COLO668 (cell line): ENCODE measurements at regions not wholly inside any gene's neighbourhood (a gene's known extent, or its start where the extent isn't known, plus 50 kb on each side); places are given as distances from the start of the nearest gene placed in this dataset.
"Not testable (repeated sequence)": the region's sequence is repeated elsewhere in the genome, so short reads cannot be mapped to it uniquely, and the experiment has no call there.

Experiments
- DNase-seq: peaks from one replicate; lab custom pipeline; 2025; ENCODE audit not compliant: unreplicated experiment; lab: John Stamatoyannopoulos, UW

DNA sequence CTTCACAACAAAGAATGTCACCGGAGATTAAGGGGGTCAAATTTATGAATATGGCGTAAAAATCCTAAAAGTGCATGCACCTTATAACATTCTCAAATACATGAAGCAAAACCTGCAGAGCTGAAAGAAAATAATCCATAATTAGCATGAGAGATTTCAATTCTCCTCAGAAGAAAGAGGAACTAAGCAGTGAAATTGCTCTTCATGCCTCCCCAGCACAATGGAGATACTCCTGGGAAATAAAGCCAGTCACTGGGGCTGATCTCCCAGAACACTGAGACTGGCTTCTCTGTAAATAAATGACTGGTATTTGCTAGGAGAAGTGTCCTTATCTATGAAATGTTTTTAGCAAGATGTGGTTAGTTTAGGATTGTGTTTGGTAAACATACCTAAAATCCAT lies 68.1 kb downstream of the GOLGA6L6 start:
- not testable (repeated sequence) for DNase-seq

- not testable (repeated sequence) for DNase-seq
These were observed 68.6 kb downstream of the GOLGA6L6 start for GRCh38 chr15:20472983-20473382.

DNA sequence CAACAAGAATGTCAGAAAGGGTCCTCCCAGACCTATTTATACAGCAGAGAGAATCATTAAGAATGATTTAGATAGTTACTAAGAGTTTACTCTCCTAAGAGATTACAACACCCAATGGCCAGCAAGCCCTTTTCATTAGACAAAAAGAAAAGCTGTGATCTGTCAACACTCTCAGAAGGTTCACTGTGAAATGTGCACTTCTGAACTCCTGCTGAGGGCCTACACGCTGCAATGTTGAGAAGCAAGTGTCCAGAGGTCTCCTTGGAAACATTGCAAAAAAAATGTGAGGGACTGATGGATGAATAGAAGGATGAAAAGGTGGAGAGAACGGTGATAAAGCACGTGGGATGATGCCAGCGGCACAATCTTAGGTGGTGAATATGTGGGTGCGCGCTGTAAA lies 70.8 kb downstream of the GOLGA6L6 start:
- DNase-seq = not testable (repeated sequence)

GRCh38 chr15:20441138-20441537 lies 100.5 kb downstream of the GOLGA6L6 start:
- not testable (repeated sequence) for DNase-seq

- DNase-seq = not testable (repeated sequence)
These were observed 101.2 kb downstream of the GOLGA6L6 start for GRCh38 chr15:20440390-20440789.

DNA sequence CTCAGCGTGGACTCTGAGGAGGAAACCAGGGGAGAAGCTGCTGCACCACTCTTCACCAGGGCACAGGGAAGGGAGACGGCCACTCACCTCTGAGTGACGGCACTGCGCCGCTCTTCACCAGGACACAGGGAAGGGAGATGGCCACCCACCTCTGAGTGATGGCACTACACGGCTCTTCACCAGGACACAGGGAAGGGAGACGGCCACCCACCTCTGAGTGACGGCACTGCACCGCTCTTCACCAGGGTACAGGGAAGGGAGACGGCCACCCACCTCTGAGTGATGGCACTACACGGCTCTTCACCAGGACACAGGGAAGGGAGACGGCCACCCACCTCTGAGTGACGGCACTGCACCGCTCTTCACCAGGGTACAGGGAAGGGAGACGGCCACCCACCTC lies 102.5 kb downstream of the GOLGA6L6 start:
- not testable (repeated sequence) for DNase-seq

GRCh38 chr15:20438255-20438654 lies 103.3 kb downstream of the GOLGA6L6 start:
- DNase-seq = not testable (repeated sequence)

DNA sequence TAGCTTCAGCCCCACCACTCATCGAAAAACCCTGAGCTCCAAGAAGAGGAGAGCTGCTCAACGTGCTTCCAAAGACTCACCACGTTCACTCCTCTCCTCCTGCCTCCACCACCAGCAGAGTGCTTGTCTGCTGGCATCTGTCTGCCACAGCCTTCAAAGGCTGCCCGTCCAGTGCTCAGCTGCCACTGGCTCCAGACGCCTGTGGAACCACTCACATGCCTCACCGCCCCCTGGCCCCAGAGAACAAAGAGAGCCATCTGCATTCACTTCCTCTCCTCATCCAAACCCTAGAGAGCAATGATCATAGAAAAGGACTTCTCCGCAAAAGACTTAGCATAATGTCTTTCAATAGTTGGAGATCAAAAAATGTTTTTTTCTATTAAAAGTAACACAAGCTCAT lies 108.1 kb downstream of the GOLGA6L6 start:
- not testable (repeated sequence) for DNase-seq

DNA sequence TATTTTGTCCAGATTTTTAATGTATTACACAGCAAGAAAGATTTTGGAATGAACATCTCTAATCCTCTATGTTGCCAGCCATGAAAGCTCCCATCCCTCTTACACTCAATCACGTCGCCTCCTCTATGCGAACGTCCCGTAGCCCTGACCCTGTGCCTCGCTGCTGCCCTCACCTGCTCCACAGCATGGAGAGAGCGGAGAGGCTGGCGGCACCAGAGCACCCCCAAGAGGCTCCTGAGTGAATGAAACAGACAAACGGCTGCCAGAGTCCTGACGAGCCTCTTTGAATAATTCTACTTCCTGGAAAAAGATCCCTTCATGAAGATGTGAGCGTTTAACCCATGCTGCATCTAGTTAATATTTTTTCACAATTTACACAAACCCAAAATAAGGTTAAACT lies 111.1 kb downstream of the GOLGA6L6 start:
- not testable (repeated sequence) for DNase-seq

GRCh38 chr15:20420710-20421109 lies 120.9 kb downstream of the GOLGA6L6 start:
- DNase-seq = not testable (repeated sequence)

DNA sequence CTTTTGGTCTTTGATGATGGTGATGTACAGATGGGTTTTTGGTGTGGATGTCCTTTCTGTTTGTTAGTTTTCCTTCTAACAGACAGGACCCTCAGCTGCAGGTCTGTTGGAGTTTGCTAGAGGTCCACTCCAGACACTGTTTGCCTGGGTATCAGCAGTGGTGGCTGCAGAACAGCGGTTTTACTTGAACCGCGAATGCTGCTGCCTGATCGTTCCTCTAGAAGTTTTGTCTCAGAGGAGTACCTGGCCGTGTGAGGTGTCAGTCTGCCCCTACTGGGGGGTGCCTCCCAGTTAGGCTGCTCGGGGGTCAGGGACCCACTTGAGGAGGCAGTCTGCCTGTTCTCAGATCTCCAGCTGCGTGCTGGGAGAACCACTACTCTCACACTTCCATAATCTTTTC lies 125.0 kb downstream of the GOLGA6L6 start:
- not testable (repeated sequence) for DNase-seq

DNA sequence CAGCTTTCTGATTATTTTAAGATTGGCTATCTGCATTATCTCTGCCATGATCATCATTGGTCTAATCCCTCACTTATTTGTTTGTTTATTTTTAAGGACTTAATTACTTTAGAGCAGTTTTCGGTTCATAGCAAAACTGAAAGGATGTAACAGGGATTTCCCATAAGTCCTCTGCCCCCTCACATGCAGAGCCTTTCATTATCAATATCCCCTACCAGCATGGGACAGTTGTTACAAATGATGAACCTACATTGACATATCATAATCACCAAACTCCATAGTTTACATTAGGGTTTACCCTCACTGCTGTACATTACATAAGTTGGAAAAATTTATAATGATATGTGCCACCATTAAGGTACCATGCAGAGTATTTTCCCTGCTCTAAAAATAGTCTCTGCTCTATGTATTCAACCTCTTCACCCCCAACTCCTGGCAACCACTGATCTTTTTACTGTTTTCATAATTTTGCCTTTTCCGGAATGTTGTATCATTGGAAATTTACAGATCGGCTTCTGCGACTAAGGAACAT lies 131.9 kb downstream of the GOLGA6L6 start:
- DNase-seq = not testable (repeated sequence)

DNA sequence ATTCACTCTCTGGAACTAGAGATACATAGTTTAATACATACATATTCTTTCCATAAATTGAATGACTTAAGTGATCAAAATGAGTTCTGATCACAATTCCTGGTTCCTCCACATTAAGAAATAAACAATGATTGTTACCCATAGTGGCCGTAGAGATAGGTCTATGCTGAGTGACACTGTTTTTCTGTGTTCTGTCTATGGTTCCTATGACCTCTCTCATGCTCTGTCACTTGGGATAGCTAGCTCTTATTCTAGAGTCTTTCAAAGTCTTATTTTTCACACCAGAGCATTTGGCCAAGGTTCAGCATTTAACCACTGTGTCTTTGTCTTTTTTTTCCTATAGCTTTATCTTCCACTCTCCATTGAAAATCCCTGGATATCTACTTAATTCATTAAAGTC lies 132.4 kb downstream of the GOLGA6L6 start:
- DNase-seq = no peak

GRCh38 chr15:20407553-20407952 lies 134.0 kb downstream of the GOLGA6L6 start:
- no peak for DNase-seq

DNA sequence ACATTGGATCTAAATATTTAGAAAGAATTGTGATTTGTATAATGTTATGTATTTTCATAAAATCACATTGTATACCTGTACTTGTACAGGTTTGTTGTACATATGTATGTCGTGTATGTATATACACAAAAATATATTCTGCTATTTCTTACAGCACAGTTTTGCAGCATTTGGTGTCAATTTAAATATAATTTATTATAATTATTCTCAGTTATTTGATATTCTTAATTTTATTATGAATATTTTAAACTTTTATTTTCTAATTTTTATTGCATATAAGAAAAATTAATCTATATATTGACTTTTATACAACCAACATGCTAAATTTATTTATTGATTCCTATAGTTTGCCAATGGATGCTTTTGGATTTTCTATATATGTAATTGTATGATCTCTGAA lies 137.0 kb downstream of the GOLGA6L6 start:
- not testable (repeated sequence) for DNase-seq

GRCh38 chr15:20402586-20402985 lies 139.0 kb downstream of the GOLGA6L6 start:
- DNase-seq = not testable (repeated sequence)

DNA sequence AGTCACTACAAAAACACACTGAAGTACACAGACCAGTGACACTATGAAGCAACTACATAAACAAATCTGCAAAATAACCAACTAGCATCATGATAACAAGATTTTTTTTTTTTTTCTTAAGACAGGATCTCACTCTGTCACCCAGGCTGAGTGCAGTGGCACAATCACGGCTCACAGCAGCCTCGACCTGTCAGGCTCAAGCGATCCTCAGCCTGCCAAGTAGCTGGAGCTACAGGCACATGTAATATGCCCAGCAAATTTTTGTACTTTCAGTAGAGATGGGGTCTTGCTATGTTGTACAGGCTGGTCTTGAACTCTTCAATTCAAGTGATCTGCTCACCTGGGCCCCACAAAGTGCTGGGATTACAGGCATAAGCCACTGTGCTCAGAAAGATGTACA lies 140.5 kb downstream of the GOLGA6L6 start:
- not testable (repeated sequence) for DNase-seq

- DNase-seq = not testable (repeated sequence)
These were observed 142.9 kb downstream of the GOLGA6L6 start for GRCh38 chr15:20398680-20399079.

DNA sequence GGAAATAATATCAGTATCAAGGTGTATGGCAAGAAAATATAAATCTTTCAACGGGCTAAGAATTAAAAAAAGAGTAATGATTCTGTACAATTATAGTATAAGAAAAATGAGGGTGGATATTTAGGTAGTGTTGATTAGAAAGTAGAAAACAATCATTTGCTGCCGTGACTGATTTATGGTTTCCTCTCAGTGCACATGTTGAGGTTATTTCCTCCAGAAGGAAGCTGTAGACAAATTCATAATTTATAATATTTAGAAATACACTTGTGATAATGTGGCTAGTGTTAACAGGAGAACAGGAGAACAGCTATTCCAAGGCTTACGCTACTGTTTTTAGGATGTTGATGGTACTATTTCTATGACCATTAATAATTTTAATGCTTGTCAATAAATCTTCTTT lies 153.4 kb downstream of the GOLGA6L6 start:
- not testable (repeated sequence) for DNase-seq

- DNase-seq = no peak
These were observed 155.4 kb downstream of the GOLGA6L6 start for GRCh38 chr15:20386198-20386597.

GRCh38 chr15:20380199-20380598 lies 161.4 kb downstream of the GOLGA6L6 start:
- DNase-seq = not testable (repeated sequence)

DNA sequence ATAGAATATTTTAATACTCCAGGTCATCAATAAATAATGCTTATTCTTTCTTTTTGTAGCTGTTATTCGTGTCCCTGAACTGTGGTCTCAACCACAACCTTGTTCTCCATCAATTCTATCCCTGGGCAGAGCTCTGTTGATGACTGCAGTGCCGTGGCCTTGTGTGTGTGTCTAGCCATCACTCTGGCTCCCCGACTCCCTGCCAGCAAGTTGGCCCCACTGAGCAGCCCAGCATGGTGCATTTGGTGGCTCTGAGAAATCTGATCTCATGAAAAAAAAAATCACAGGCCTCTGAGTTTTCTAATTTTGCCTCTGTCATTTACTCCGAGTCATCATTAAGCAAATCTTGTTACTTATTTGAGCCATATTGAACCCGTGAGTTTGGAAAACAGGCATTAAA lies 164.7 kb downstream of the GOLGA6L6 start:
- DNase-seq = no peak

DNA sequence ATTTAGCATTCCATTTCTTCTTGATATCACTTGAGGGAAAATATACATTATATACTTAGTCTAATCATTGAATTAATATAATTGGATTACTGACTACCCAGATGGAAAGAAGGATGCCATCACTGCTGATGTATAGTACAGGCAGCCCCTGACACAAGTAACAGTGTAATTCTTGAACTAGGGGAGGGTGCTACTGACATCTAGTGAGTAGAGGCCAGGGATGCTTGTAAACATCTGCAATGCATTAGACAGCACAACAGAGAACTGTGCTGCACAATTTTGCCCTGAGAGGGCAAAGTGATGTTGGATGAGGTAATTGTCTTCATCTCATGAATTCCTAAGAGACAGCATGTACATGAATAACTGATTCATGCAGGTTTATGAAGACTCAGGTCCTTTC lies 169.2 kb downstream of the GOLGA6L6 start:
- not testable (repeated sequence) for DNase-seq
